ENCODE measurements at regions not wholly inside any gene's neighbourhood (a gene's known extent, or its start where the extent isn't known, plus 50 kb on each side); places are given as distances from the start of the nearest gene placed in this dataset.

- H3K27me3 Mint-ChIP-seq, result peaks cover 2 to 5% of the 10 kb centered on the region in 2 donors
- Histone ChIP-seq H3K36me3 (ENCODE audit: insufficient read depth, low read length) (no peaks in the 10 kb centered on the region), H3K4me3 (ENCODE audit: low read length in 2 of 2) (no peak overlapping the region), H3K27ac (ENCODE audit: low read depth, low read length) (no peak overlapping the region), H3K4me1 (ENCODE audit: insufficient read depth, low read length) (no peaks in the 10 kb centered on the region), H3K9me3 (ENCODE audit: control insufficient read depth in 1 of 2, low read length in 2 of 2) (no peaks in the 10 kb centered on the region), H3K27me3 (ENCODE audit: insufficient read depth, low read length) (no peaks in the 10 kb centered on the region)
- no peak for DNase-seq
- ChIA-PET CTCF (ENCODE audit: partially characterized antibody) (no interaction called here), POLR2A (ENCODE audit: partially characterized antibody) (no interaction called here)
- H3K9me3 Mint-ChIP-seq, result peaks cover 3 to 33% (median 19%) of the 10 kb centered on the region in 8 donors
- no peak overlapping the region for H3K4me3 Mint-ChIP-seq
- H3K27ac Mint-ChIP-seq, result no peak overlapping the region
- no peaks in the 10 kb centered on the region for H3K36me3 Mint-ChIP-seq
- intact Hi-C loops (cut with micrococcal nuclease), result no loop called here
- H3K4me1 Mint-ChIP-seq, result no peaks in the 10 kb centered on the region
Measured at GRCh38 chr11:122478986-122479385, 176.5 kb upstream of the UBASH3B start.

GRCh38 chr11:122468965-122469364, 186.6 kb upstream of the UBASH3B start:
- intact Hi-C loops (cut with micrococcal nuclease), result no loop called here
- ChIA-PET CTCF (ENCODE audit: partially characterized antibody) (no interaction called here), POLR2A (ENCODE audit: partially characterized antibody) (no interaction called here)
- Histone ChIP-seq H3K36me3 (ENCODE audit: insufficient read depth, low read length) (no peaks in the 10 kb centered on the region), H3K27ac (ENCODE audit: low read depth, low read length) (no peak overlapping the region), H3K27me3 (ENCODE audit: insufficient read depth, low read length) (no peaks in the 10 kb centered on the region), H3K4me3 (ENCODE audit: low read length in 2 of 2) (no peak overlapping the region), H3K4me1 (ENCODE audit: insufficient read depth, low read length) (no peaks in the 10 kb centered on the region), H3K9me3 (ENCODE audit: control insufficient read depth in 1 of 2, low read length in 2 of 2) (no peaks in the 10 kb centered on the region)
- no peak for DNase-seq
- H3K9me3 Mint-ChIP-seq, result peaks cover 2 to 9% (median 3%) of the 10 kb centered on the region in 8 donors
- H3K27ac Mint-ChIP-seq, result no peak overlapping the region
- H3K4me1 Mint-ChIP-seq, result no peaks in the 10 kb centered on the region
- no peak overlapping the region for H3K4me3 Mint-ChIP-seq
- H3K36me3 Mint-ChIP-seq, result no peaks in the 10 kb centered on the region
- H3K27me3 Mint-ChIP-seq, result peaks cover 0 to 2% of the 10 kb centered on the region in 2 donors

- Mint-ChIP-seq H3K36me3 (peaks cover 0 to 3% of the 10 kb centered on the region in 2 donors), H3K9me3 (peaks cover 3 to 49% (median 27%) of the 10 kb centered on the region in 8 donors), H3K4me3 (no peak overlapping the region), H3K27me3 (peaks cover 0 to 4% of the 10 kb centered on the region in 2 donors), H3K27ac (no peak overlapping the region), H3K4me1 (no peaks in the 10 kb centered on the region)
- Histone ChIP-seq H3K36me3 (ENCODE audit: insufficient read depth, low read length) (no peaks in the 10 kb centered on the region), H3K4me1 (ENCODE audit: insufficient read depth, low read length) (no peaks in the 10 kb centered on the region), H3K4me3 (ENCODE audit: low read length in 2 of 2) (no peak overlapping the region), H3K27ac (ENCODE audit: low read depth, low read length) (no peak overlapping the region), H3K9me3 (ENCODE audit: control insufficient read depth in 1 of 2, low read length in 2 of 2) (peaks cover 0 to 2% of the 10 kb centered on the region in 2 donors), H3K27me3 (ENCODE audit: insufficient read depth, low read length) (no peaks in the 10 kb centered on the region)
- intact Hi-C loops (cut with micrococcal nuclease), result no loop called here
- no peak for DNase-seq
- ChIA-PET CTCF (ENCODE audit: partially characterized antibody) (no interaction called here), POLR2A (ENCODE audit: partially characterized antibody) (no interaction called here)
Measured at GRCh38 chr11:122463530-122463929, 192.0 kb upstream of the UBASH3B start.

- no peaks in the 10 kb centered on the region for H3K36me3 ChIP-seq (ENCODE audit: insufficient read depth, low read length)
- CTCF ChIA-PET (ENCODE audit: partially characterized antibody), result no interaction called here
- DNase-seq, result no peak
- Mint-ChIP-seq H3K27me3 (peaks cover 0 to 7% of the 10 kb centered on the region in 2 donors), H3K4me1 (no peaks in the 10 kb centered on the region), H3K36me3 (peaks cover 0 to 3% of the 10 kb centered on the region in 2 donors), H3K9me3 (peaks cover 0 to 53% (median 36%) of the 10 kb centered on the region in 8 donors), H3K27ac (no peak overlapping the region), H3K4me3 (peak overlapping the region in 1 of 8 donors; percentile 41)
- H3K4me1 ChIP-seq (ENCODE audit: insufficient read depth, low read length), result no peaks in the 10 kb centered on the region
- H3K27ac ChIP-seq (ENCODE audit: low read depth, low read length), result no peak overlapping the region
- intact Hi-C loops (cut with micrococcal nuclease), result no loop called here
- POLR2A ChIA-PET (ENCODE audit: partially characterized antibody), result no interaction called here
- H3K4me3 ChIP-seq (ENCODE audit: low read length in 2 of 2), result no peak overlapping the region
- H3K9me3 ChIP-seq (ENCODE audit: control insufficient read depth in 1 of 2, low read length in 2 of 2), result peaks cover 0 to 6% of the 10 kb centered on the region in 2 donors
- H3K27me3 ChIP-seq (ENCODE audit: insufficient read depth, low read length), result no peaks in the 10 kb centered on the region
Measured at GRCh38 chr11:122459064-122459463, 196.5 kb upstream of the UBASH3B start.

- Histone ChIP-seq H3K9me3 (ENCODE audit: control insufficient read depth in 1 of 2, low read length in 2 of 2) (peaks cover 0 to 4% of the 10 kb centered on the region in 2 donors), H3K27ac (ENCODE audit: low read depth, low read length) (no peak overlapping the region), H3K4me3 (ENCODE audit: low read length in 2 of 2) (no peak overlapping the region), H3K4me1 (ENCODE audit: insufficient read depth, low read length) (no peaks in the 10 kb centered on the region), H3K27me3 (ENCODE audit: insufficient read depth, low read length) (no peaks in the 10 kb centered on the region), H3K36me3 (ENCODE audit: insufficient read depth, low read length) (no peaks in the 10 kb centered on the region)
- H3K9me3 Mint-ChIP-seq, result peaks cover 0 to 19% (median 12%) of the 10 kb centered on the region in 8 donors
- H3K27ac Mint-ChIP-seq, result no peak overlapping the region
- ChIA-PET CTCF (ENCODE audit: partially characterized antibody) (no interaction called here), POLR2A (ENCODE audit: partially characterized antibody) (no interaction called here)
- no peak overlapping the region for H3K4me3 Mint-ChIP-seq
- no peak for DNase-seq
- H3K27me3 Mint-ChIP-seq, result peaks cover 4 to 6% of the 10 kb centered on the region in 2 donors
- H3K36me3 Mint-ChIP-seq, result no peaks in the 10 kb centered on the region
- intact Hi-C loops (cut with micrococcal nuclease), result no loop called here
- H3K4me1 Mint-ChIP-seq, result no peaks in the 10 kb centered on the region
Measured at GRCh38 chr11:122453586-122453985, 201.9 kb upstream of the UBASH3B start.

GRCh38 chr11:122451911-122452310, 203.6 kb upstream of the UBASH3B start:
- no peaks in the 10 kb centered on the region for H3K9me3 ChIP-seq (ENCODE audit: control insufficient read depth in 1 of 2, low read length in 2 of 2)
- Mint-ChIP-seq H3K9me3 (peaks cover 0 to 9% (median 2%) of the 10 kb centered on the region in 8 donors), H3K27ac (no peak overlapping the region), H3K4me3 (no peak overlapping the region), H3K36me3 (no peaks in the 10 kb centered on the region), H3K4me1 (no peaks in the 10 kb centered on the region), H3K27me3 (peaks cover 4 to 6% of the 10 kb centered on the region in 2 donors)
- CTCF ChIA-PET (ENCODE audit: partially characterized antibody), result no interaction called here
- H3K27me3 ChIP-seq (ENCODE audit: insufficient read depth, low read length), result no peaks in the 10 kb centered on the region
- no peak overlapping the region for H3K4me3 ChIP-seq (ENCODE audit: low read length in 2 of 2)
- no peaks in the 10 kb centered on the region for H3K36me3 ChIP-seq (ENCODE audit: insufficient read depth, low read length)
- H3K27ac ChIP-seq (ENCODE audit: low read depth, low read length), result no peak overlapping the region
- intact Hi-C loops (cut with micrococcal nuclease), result no loop called here
- POLR2A ChIA-PET (ENCODE audit: partially characterized antibody), result no interaction called here
- H3K4me1 ChIP-seq (ENCODE audit: insufficient read depth, low read length), result no peaks in the 10 kb centered on the region
- DNase-seq, result no peak

- no peaks in the 10 kb centered on the region for H3K9me3 ChIP-seq (ENCODE audit: control insufficient read depth in 1 of 2, low read length in 2 of 2)
- Mint-ChIP-seq H3K9me3 (peaks cover 0 to 2% (median 0%) of the 10 kb centered on the region in 8 donors), H3K27me3 (peaks cover 16 to 22% of the 10 kb centered on the region in 2 donors), H3K36me3 (no peaks in the 10 kb centered on the region), H3K27ac (no peak overlapping the region), H3K4me1 (peaks cover 2 to 8% (median 5%) of the 10 kb centered on the region in 4 donors), H3K4me3 (no peak overlapping the region)
- no peaks in the 10 kb centered on the region for H3K36me3 ChIP-seq (ENCODE audit: insufficient read depth, low read length)
- no peaks in the 10 kb centered on the region for H3K4me1 ChIP-seq (ENCODE audit: insufficient read depth, low read length)
- H3K27ac ChIP-seq (ENCODE audit: low read depth, low read length), result no peak overlapping the region
- DNase-seq, result no peak
- CTCF ChIA-PET (ENCODE audit: partially characterized antibody), result no interaction called here
- H3K27me3 ChIP-seq (ENCODE audit: insufficient read depth, low read length), result no peaks in the 10 kb centered on the region
- H3K4me3 ChIP-seq (ENCODE audit: low read length in 2 of 2), result no peak overlapping the region
- POLR2A ChIA-PET (ENCODE audit: partially characterized antibody), result no interaction called here
- intact Hi-C loops (cut with micrococcal nuclease), result no loop called here
Measured at GRCh38 chr11:122441666-122442035, 213.9 kb upstream of the UBASH3B start.
